Endodermal cell (in vitro differentiated cells): ENCODE measurements at regions not wholly inside any gene's neighbourhood (a gene's known extent, or its start where the extent isn't known, plus 50 kb on each side); places are given as distances from the start of the nearest gene placed in this dataset.

Source experiments
- DNase-seq: peaks from one replicate; pipeline ENCODE4 v3.0.0-alpha.2; 2017
- H3K27ac ChIP-seq: 2 replicates; pipeline ENCODE4 v1.5.1; 2013; ENCODE audit warnings: mild to moderate bottlenecking, low read depth, low read length, moderate library complexity
- H3K27me3 ChIP-seq: 2 replicates; pipeline ENCODE4 v1.6.1; 2013; ENCODE audit warnings: mild to moderate bottlenecking, low read length, moderate library complexity; ENCODE audit not compliant: insufficient read depth, control insufficient read depth, poor library complexity, severe bottlenecking
- H3K36me3 ChIP-seq: 2 replicates; pipeline ENCODE4 v1.7.0; 2013; ENCODE audit warnings: mild to moderate bottlenecking, low read length, moderate library complexity; ENCODE audit not compliant: control insufficient read depth, insufficient read depth
- H3K4me1 ChIP-seq: one replicate; pipeline ENCODE4 v1.7.0; 2013; ENCODE audit warnings: low read length; ENCODE audit not compliant: control insufficient read depth, insufficient read depth
- H3K4me3 ChIP-seq: 2 replicates; pipeline ENCODE4 v1.5.1; 2013; ENCODE audit warnings: mild to moderate bottlenecking, low read length, moderate library complexity
- H3K9ac ChIP-seq: 2 replicates; pipeline ENCODE4 v1.6.1; 2013; ENCODE audit warnings: mild to moderate bottlenecking, low read length, moderate library complexity; ENCODE audit not compliant: poor library complexity, severe bottlenecking; ENCODE audit errors: extremely low read depth
- H3K9me3 ChIP-seq: 2 replicates; pipeline ENCODE4 v1.6.1; 2013; ENCODE audit warnings: mild to moderate bottlenecking, low read length, moderate library complexity; ENCODE audit not compliant: control insufficient read depth
- H3K27ac Mint-ChIP-seq: 2 replicates; pipeline ENCODE4 v1.8.0; 2020; ENCODE audit warnings: mixed read lengths
- H3K27me3 Mint-ChIP-seq: 2 replicates; pipeline ENCODE4 v1.8.0; 2021; ENCODE audit warnings: mild to moderate bottlenecking, mixed read lengths; ENCODE audit not compliant: insufficient read depth
- H3K36me3 Mint-ChIP-seq: 2 replicates; pipeline ENCODE4 v1.8.0; 2020; ENCODE audit warnings: low read depth, mixed read lengths
- H3K4me1 Mint-ChIP-seq: 2 replicates; pipeline ENCODE4 v1.8.0; 2020; ENCODE audit warnings: mixed read lengths
- H3K4me3 Mint-ChIP-seq: 2 replicates; pipeline ENCODE4 v1.8.0; 2020; ENCODE audit warnings: mild to moderate bottlenecking, moderate library complexity, mixed read lengths
- H3K9me3 Mint-ChIP-seq: 2 replicates; pipeline ENCODE4 v1.8.0; 2020; ENCODE audit warnings: mild to moderate bottlenecking, mixed read lengths
- WGBS, 2 experiments: methylation state at CpG; one replicate each; pipeline versions ENCODE4 v1.1.5 to v1.1.7; 2013; ENCODE audit warnings: missing lambda C conversion rate in 2 of 2, mixed read lengths in 1 of 2; ENCODE audit not compliant: insufficient coverage in 1 of 2, insufficient read length in 1 of 2; 5-methylcytosine and 5-hydroxymethylcytosine counted together
- TF ChIP-seq, protein P1 (sequence below): fragments of 200-600 bp; sonication (generic); conservative IDR thresholded peaks from 2 replicates; pipeline ENCODE4 v1.5.0; 2021; ENCODE audit warnings: antibody characterized with exemption, mild to moderate bottlenecking

GRCh38 chr13:88377852-88378251 is 706.7 kb downstream of the SLITRK5 start:
- Histone ChIP-seq H3K4me1 (no peaks in the 10 kb centered on the region), H3K9me3 (peaks cover 16% of the 10 kb centered on the region), H3K27ac (no peak overlapping the region), H3K9ac (no peak overlapping the region), H3K36me3 (no peaks in the 10 kb centered on the region), H3K27me3 (no peaks in the 10 kb centered on the region), H3K4me3 (no peak overlapping the region)
- Mint-ChIP-seq H3K27me3 (no peaks in the 10 kb centered on the region), H3K4me1 (no peaks in the 10 kb centered on the region), H3K36me3 (no peaks in the 10 kb centered on the region), H3K4me3 (no peak overlapping the region), H3K27ac (no peak overlapping the region), H3K9me3 (peaks cover 17% of the 10 kb centered on the region)
- no peak for DNase-seq
- TF ChIP-seq, protein P1, sequence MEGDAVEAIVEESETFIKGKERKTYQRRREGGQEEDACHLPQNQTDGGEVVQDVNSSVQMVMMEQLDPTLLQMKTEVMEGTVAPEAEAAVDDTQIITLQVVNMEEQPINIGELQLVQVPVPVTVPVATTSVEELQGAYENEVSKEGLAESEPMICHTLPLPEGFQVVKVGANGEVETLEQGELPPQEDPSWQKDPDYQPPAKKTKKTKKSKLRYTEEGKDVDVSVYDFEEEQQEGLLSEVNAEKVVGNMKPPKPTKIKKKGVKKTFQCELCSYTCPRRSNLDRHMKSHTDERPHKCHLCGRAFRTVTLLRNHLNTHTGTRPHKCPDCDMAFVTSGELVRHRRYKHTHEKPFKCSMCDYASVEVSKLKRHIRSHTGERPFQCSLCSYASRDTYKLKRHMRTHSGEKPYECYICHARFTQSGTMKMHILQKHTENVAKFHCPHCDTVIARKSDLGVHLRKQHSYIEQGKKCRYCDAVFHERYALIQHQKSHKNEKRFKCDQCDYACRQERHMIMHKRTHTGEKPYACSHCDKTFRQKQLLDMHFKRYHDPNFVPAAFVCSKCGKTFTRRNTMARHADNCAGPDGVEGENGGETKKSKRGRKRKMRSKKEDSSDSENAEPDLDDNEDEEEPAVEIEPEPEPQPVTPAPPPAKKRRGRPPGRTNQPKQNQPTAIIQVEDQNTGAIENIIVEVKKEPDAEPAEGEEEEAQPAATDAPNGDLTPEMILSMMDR = no peak
- WGBS, 2 experiments = 98% methylated on average over 2 of the region's 2 CpGs; no CpG with 5 or more reads in 1 of the 2 experiments

- peak overlapping the region; percentile 42 for H3K27ac Mint-ChIP-seq
- peaks cover 5% of the 10 kb centered on the region for H3K9me3 Mint-ChIP-seq
- no peak overlapping the region for H3K9ac ChIP-seq
- H3K4me3 Mint-ChIP-seq = no peak overlapping the region
- H3K36me3 ChIP-seq = no peaks in the 10 kb centered on the region
- no peaks in the 10 kb centered on the region for H3K27me3 ChIP-seq
- H3K9me3 ChIP-seq = no peaks in the 10 kb centered on the region
- no peaks in the 10 kb centered on the region for H3K4me1 ChIP-seq
- DNase-seq = no peak
- H3K27ac ChIP-seq = no peak overlapping the region
- TF ChIP-seq, protein P1 = no peak
- peaks cover 7% of the 10 kb centered on the region for H3K4me1 Mint-ChIP-seq
- H3K36me3 Mint-ChIP-seq = no peaks in the 10 kb centered on the region
- H3K4me3 ChIP-seq = no peak overlapping the region
- no peaks in the 10 kb centered on the region for H3K27me3 Mint-ChIP-seq
Measured at GRCh38 chr13:88384542-88384941, 713.4 kb downstream of the SLITRK5 start.

GRCh38 chr13:88395804-88396203 is 724.6 kb downstream of the SLITRK5 start:
- TF ChIP-seq, protein P1 = no peak
- DNase-seq = no peak
- no peak overlapping the region for H3K27ac Mint-ChIP-seq
- H3K27me3 Mint-ChIP-seq = no peaks in the 10 kb centered on the region
- Histone ChIP-seq H3K36me3 (no peaks in the 10 kb centered on the region), H3K9ac (no peak overlapping the region), H3K27me3 (no peaks in the 10 kb centered on the region), H3K9me3 (no peaks in the 10 kb centered on the region), H3K4me1 (no peaks in the 10 kb centered on the region), H3K4me3 (no peak overlapping the region), H3K27ac (no peak overlapping the region)
- H3K4me3 Mint-ChIP-seq = no peak overlapping the region
- H3K36me3 Mint-ChIP-seq = no peaks in the 10 kb centered on the region
- no peaks in the 10 kb centered on the region for H3K9me3 Mint-ChIP-seq
- no peaks in the 10 kb centered on the region for H3K4me1 Mint-ChIP-seq
